SK-MEL-5 (cell line): ENCODE measurements at regions not wholly inside any gene's neighbourhood (a gene's known extent, or its start where the extent isn't known, plus 50 kb on each side); places are given as distances from the start of the nearest gene placed in this dataset.
"Not testable (repeated sequence)": the region's sequence is repeated elsewhere in the genome, so short reads cannot be mapped to it uniquely, and the experiment has no call there.

Experiments
- DNase-seq: peaks from one replicate; pipeline ENCODE4 v3.0.0-alpha.2; 2016; ENCODE audit warnings: low read depth, low spot score
- in situ Hi-C: cut with HindIII; loops from 2 replicates; pipeline ENCODE4 v1.10.0; 2016; ENCODE audit warnings: low sequenced_read_pairs, high pct_unique_total_duplicates, low pct_unique_long_range_greater_than_20kb
- small RNA-seq, 2 experiments: library from RNA; depleted of rRNA; stranded (forward); fragments of <200 nt; gene quantifications; one replicate each; pipeline ENCODE3, GENCODE V24; 2014

- in situ Hi-C loops, DNase-seq: not testable (repeated sequence)
Measured at GRCh38 chr15:24477107-24478025, 198.2 kb upstream of the NPAP1 start.

- DNase-seq, in situ Hi-C loops: not testable (repeated sequence)
Measured at GRCh38 chr15:24485885-24486567, 189.5 kb upstream of the NPAP1 start.

GRCh38 chr15:24488164-24488907, 187.2 kb upstream of the NPAP1 start:
- in situ Hi-C loops, DNase-seq: not testable (repeated sequence)

- in situ Hi-C loops, DNase-seq: not testable (repeated sequence)
Measured at GRCh38 chr15:24505216-24505615, 170.4 kb upstream of the NPAP1 start.

- in situ Hi-C loops = not testable (repeated sequence)
Measured at GRCh38 chr15:24509714-24510113, 165.9 kb upstream of the NPAP1 start.

GRCh38 chr15:24511598-24511997, 164.0 kb upstream of the NPAP1 start:
- in situ Hi-C loops, DNase-seq: not testable (repeated sequence)

More at GRCh38 chr15:24509714-24510113, 165.9 kb upstream of the NPAP1 start:
- DNase-seq = not testable (repeated sequence)

- in situ Hi-C loops, DNase-seq: not testable (repeated sequence)
Measured at GRCh38 chr15:24518772-24519171, 156.8 kb upstream of the NPAP1 start.

- in situ Hi-C loops, DNase-seq: not testable (repeated sequence)
Measured at GRCh38 chr15:24531235-24531634, 144.3 kb upstream of the NPAP1 start.

GRCh38 chr15:24534032-24534431, 141.5 kb upstream of the NPAP1 start:
- in situ Hi-C loops, DNase-seq: not testable (repeated sequence)

- DNase-seq, in situ Hi-C loops: not testable (repeated sequence)
Measured at GRCh38 chr15:24557281-24557680, 118.3 kb upstream of the NPAP1 start.

GRCh38 chr15:24607636-24608035, 67.9 kb upstream of the NPAP1 start:
- DNase-seq = no peak
- in situ Hi-C loops = no loop called here

- in situ Hi-C loops = no loop called here
Measured at GRCh38 chr15:24617646-24618045, 57.9 kb upstream of the NPAP1 start.

GRCh38 chr15:24621630-24622215, 53.9 kb upstream of the NPAP1 start:
- in situ Hi-C loops = no loop called here
- DNase-seq = no peak

More at GRCh38 chr15:24617646-24618045, 57.9 kb upstream of the NPAP1 start:
- DNase-seq = no peak

Small RNA genes lying in the stretch of these regions (small RNA-seq; reads per million reads assigned to genes)
- gene RNU6-741P = 0 reads per million in 2 experiments
